Fibroblast of skin of left quadriceps (primary cell): ENCODE measurements at regions not wholly inside any gene's neighbourhood (a gene's known extent, or its start where the extent isn't known, plus 50 kb on each side); places are given as distances from the start of the nearest gene placed in this dataset.
"Not testable (repeated sequence)": the region's sequence is repeated elsewhere in the genome, so short reads cannot be mapped to it uniquely, and the experiment has no call there.

Experiments used
- DNase-seq, 2 experiments: peaks; one replicate each; pipeline ENCODE4 v3.0.0-alpha.2; 2013; ENCODE audit warnings: low read depth in 2 of 2

DNA sequence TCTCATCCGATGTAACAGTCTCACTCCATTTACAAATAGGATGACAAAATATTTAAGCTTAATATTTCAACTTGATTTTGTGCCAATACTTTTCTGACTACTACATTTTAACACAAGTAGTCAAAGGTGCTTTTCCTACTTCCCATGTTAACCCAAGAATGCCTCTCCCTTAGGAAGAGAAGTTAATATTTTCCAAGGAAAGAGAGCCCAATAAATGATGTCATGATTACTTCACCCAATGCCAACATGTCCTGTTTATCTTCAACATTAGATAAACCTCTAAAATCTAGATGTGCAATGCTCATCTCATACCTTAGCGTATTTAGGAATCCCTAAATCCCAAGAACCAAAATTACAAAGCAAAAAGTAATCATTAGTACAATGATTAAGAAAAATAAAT is 156.7 kb upstream of the TENT5A start:
- DNase-seq = no peak

DNA sequence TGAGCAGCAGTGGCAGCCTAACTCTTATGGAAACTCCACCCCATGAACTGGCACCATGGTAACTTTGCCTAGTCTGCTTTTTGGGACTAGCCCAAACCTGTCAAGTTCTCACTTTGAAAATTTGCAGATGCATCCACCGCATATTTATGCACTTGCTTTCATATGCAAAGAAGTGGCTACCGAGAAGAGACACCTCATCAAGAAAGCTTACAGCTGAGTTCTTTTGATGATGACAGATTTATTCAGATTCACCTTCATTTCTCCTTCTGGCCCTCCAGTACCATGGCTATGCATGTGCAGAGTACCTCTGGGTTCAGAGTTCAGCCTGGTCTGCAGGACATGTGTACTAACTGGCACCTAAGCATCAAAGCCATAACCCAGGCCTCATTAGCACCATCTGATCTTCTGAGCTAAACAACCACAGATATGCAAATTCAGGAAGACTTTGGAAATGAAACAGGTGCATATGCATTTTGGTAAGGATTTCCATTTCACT is 154.3 kb upstream of the TENT5A start:
- no peak for DNase-seq

GRCh38 chr6:81906041-81906440 is 153.6 kb upstream of the TENT5A start:
- DNase-seq = no peak

DNA sequence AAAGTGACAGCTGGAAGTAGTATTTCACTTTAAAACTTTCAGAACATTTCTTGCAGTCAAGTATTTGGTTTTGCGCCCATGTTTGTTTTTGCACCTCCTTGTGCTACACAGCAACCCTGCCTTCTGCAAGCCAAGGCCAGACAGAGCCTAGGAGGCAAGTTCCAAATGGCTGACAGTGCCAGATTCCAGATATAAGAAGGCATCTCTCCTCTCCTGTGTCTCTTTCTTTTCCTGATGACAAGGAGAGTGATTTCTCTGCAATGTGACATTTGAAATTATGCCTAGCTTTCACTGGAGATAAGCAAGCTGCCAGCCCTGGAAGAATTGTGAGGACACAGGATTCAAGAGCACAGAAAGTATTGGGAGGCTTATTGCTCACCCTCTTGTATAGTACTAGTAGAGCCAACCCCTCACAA is 149.1 kb upstream of the TENT5A start:
- DNase-seq = no peak

GRCh38 chr6:81900616-81901015 is 148.1 kb upstream of the TENT5A start:
- no peak for DNase-seq

DNA sequence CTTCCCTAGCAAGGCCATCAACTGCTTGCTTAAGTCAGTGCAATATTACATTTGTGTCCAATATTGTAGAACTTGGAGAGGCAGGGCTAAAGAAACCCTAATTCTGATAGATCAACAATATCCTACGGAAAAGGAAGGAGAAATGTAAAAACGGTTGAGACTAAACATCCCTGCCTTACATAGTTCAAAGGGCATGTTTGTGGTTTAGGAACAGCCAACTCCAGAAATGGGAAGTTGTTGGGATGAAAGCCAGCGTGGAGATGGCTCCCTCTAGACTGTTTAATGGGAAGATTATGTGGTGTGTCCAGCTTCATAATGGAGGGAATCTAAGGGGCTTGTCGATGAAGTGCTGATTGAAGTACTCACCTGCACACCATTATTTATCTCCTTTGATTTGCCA is 145.3 kb upstream of the TENT5A start:
- DNase-seq = no peak

GRCh38 chr6:81896525-81897503 is 144.3 kb upstream of the TENT5A start:
- no peak for DNase-seq

DNA sequence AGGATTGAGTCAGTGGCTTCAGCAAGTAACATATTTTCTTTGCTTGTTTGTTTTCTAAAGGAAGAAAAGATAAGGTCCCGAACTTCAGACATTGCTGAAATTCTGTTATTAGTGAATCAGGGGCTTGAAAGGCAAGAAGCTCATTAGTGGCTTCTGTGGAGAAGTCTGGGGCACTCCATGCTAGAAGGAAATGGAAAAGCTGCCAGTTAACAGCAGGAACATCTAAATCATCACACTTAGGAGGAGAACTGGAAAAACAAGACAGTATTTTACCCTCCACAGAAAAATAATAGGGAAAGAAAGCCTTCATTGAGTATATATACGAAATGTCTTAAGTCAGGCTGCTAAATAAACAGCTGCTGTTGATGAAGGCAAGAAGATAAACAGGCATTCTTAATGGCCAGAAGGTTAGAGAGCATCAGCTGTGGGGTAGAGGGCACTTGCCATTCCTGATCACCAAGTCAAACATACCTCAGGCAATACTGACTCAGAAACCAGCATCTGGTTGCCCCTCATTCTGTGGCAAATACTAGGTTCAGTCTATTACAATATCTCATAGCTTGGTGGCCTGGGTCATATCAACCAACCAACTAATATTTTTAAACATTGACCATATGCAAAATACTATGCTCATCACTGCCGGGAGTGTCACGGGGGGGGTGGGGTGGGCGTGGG is 143.2 kb upstream of the TENT5A start:
- DNase-seq = peak; percentile 83 to 84

DNA sequence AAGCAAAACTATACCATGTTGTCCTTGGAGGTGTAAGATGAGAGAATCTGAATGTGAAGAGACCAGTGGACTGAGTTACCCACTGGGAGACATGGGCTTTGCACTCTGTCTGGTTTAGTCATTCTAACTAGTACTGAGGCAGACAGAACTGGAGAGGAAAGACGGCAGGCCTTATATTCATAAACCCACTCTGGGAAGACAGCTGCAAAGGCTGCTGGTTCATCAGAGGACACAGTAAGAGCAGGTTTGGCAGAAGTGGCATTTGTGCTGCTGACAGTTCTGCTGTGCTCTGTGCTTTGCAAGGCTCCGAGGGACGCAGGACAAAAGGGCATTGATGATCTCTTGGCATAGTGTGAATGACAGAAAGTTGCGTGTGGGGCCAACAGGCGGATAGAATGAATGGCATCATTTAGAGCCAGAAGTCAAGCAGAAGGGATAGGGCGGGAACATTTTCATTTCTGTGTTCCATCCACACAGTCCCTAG is 142.3 kb upstream of the TENT5A start:
- no peak for DNase-seq

DNA sequence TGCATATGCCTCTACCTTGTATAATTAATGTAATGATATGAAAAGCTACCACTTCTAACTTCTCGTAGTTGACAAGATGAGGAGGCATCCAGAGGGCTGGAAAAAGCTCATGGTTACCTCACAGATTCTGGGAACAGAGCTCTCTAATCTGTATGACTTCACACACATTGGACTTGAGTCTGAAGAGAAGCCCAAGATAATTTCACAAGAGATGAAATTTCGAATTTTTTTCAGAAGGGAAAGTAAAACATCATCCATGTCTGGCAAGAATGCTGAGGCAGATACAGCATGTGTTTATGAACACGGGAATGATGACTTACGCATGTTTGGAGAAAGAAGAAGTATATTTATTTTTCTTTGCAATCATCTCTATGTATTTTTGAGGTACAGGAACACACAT is 141.8 kb upstream of the TENT5A start:
- DNase-seq = no peak

GRCh38 chr6:81892891-81893290 is 140.4 kb upstream of the TENT5A start:
- DNase-seq = no peak

- DNase-seq = no peak
Observed at GRCh38 chr6:81891874-81892273, 139.4 kb upstream of the TENT5A start.

DNA sequence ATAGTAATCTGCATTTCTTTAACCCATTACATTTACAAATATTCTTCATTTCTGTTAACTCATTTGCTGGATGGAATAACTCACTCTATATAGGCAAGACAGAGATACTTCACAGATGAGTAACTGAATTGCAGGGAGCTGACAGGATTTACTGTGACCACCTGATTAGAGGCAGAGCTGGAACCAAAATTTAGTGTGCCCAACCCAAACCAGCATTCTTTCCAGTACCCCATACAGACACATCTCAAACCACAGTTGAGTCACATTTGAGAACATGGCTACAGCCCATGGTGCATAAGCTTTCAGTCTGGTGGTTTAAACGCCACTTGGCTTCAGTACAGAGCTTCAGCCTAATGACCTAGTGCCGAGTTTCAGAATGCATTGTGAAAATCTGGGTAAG is 138.4 kb upstream of the TENT5A start:
- peak; percentile 77 for DNase-seq

DNA sequence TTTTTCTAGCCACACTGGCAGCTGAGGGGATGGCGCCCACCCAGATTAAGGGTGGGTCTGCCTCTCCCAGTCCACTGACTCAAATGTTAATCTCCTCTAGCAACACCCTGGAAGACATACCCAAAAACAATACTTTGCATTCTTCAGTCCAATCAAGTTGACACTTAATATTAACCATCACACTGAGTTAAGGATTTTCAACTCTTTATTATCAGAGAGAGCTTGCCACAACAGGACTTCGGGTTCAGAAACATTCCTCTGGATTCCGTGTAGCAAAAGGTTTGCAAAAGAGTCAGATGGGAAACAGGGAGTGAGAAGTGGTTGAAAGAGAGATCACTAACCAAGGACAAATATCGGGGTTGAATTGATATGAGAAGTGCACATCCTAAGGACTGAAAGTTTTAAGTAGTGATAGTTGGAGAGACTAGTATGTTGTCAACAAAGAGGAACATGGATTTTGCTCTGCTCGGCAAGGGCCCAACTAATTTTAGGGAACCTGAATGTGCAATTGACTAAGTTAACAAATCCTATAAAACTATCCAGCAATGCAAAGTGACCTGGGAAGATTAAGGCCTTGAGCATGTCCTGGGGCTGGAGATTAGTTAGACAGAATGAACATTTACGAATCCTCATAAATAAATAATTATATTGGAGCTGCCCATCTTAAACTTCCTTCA is 137.0 kb upstream of the TENT5A start:
- DNase-seq = no peak

- DNase-seq = not testable (repeated sequence)
Observed at GRCh38 chr6:81886909-81887308, 134.4 kb upstream of the TENT5A start.

- DNase-seq = no peak
Observed at GRCh38 chr6:81886157-81886556, 133.7 kb upstream of the TENT5A start.

DNA sequence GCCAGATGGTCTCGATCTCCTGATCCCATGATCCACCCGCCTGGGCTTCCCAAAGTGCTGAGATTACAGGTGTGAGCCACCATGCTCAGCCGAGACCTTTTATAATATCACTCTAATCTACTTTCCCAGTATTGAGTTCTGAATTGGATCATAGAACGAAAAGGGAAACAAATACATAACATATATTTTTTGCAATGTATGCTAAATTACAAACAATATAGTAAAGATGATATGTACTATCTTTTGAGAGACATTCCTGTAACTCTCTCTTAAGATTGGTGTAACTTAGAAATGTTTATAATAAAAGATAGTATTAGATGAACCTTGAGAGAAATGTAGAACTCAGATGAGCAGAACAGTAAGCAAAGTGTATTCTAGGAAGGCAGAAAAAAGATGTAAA is 129.2 kb upstream of the TENT5A start:
- DNase-seq = no peak

- DNase-seq = no peak
Observed at GRCh38 chr6:81878479-81878878, 126.0 kb upstream of the TENT5A start.

DNA sequence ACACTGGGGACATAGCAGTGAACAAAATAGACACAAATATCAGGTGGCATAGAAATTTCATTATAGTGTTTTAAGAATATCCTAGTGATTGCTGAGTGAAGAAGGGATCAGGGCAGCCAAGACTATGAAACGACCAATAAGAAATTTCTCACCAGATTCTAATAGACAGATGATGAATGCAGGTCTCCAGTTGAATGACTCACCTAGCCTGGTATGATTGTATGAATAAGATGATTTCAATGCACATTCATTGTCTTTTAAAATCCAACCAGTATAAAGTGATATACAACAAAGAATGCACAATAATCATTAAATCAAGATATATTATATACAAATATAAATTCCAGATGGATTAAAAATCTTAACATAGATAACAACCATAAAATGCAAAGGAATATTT is 124.5 kb upstream of the TENT5A start:
- DNase-seq = peak; percentile 23 to 36

DNA sequence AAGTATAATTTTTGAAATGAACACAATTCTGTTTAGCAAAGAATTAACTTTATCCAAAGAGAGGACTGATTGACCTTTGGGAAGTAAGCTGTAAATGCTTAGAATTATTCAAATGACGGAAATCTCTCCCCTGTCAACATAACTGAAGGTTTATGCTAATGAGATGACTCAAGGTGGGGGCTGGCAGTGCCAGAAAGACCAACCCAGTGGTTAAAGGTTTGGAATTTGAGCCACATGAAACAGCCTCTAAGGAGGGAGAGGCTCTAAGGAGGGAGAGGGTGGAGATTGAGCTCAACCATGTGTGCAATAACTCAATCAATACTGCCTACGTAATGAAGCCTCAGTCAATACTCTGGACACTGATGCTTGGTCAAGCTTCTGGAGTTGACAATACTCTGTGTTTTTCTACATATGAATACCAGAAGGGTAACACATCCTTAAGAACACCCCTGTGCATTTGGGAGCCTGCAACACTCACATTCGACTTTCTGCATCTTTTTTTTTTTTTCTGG is 123.4 kb upstream of the TENT5A start:
- DNase-seq = no peak

GRCh38 chr6:81869749-81870508 is 117.4 kb upstream of the TENT5A start:
- DNase-seq = not testable (repeated sequence)
